Ascending aorta (tissue), 2 donors: ENCODE measurements at regions not wholly inside any gene's neighbourhood (a gene's known extent, or its start where the extent isn't known, plus 50 kb on each side); places are given as distances from the start of the nearest gene placed in this dataset.
"Not testable (repeated sequence)": the region's sequence is repeated elsewhere in the genome, so short reads cannot be mapped to it uniquely, and the experiment has no call there.

Source experiments
- DNase-seq, 2 donors: peaks; one replicate each; pipeline ENCODE4 v3.0.0-alpha.2; 2019; ENCODE audit warnings: low spot score in 2 of 2
- H3K27ac ChIP-seq, 2 donors: fragments of 200-600 bp; sonication (generic); one replicate each; pipeline ENCODE4 v1.5.1; 2016 to 2017; ENCODE audit warnings: mild to moderate bottlenecking in 1 of 2
- H3K27me3 ChIP-seq: fragments of 200-600 bp; sonication (generic); one replicate; pipeline ENCODE4 v1.5.1; 2017
- H3K36me3 ChIP-seq, 2 donors: fragments of 200-600 bp; sonication (generic); one replicate each; pipeline ENCODE4 v1.5.1; 2016
- H3K4me1 ChIP-seq, 2 donors: fragments of 200-600 bp; sonication (generic); one replicate each; pipeline ENCODE4 v1.5.1; 2016 to 2017; ENCODE audit warnings: mild to moderate bottlenecking in 1 of 2
- H3K4me3 ChIP-seq, 2 donors: fragments of 200-600 bp; sonication (generic); one replicate each; pipeline ENCODE4 v1.5.1; 2016 to 2017; ENCODE audit warnings: mild to moderate bottlenecking in 1 of 2
- H3K9me3 ChIP-seq, 2 donors: fragments of 200-600 bp; sonication (generic); one replicate each; pipeline ENCODE4 v1.5.1; 2016
- CTCF ChIP-seq, 3 experiments: fragments of 200-600 bp in 2 of 3; fragments of 450-650 bp in 1 of 3; sonication (generic) in 2 of 3; IDR thresholded peaks; one replicate each; pipeline ENCODE4 v1.5.1; 2016 to 2019; ENCODE audit warnings: antibody characterized with exemption in 3 of 3, mild to moderate bottlenecking in 1 of 3, moderate library complexity in 1 of 3
- intact Hi-C: fragments of 100-400 bp; cut with DNase I; formaldehyde crosslinking; loops from one replicate; pipeline ENCODE4 v1.15.1; 2023

DNA sequence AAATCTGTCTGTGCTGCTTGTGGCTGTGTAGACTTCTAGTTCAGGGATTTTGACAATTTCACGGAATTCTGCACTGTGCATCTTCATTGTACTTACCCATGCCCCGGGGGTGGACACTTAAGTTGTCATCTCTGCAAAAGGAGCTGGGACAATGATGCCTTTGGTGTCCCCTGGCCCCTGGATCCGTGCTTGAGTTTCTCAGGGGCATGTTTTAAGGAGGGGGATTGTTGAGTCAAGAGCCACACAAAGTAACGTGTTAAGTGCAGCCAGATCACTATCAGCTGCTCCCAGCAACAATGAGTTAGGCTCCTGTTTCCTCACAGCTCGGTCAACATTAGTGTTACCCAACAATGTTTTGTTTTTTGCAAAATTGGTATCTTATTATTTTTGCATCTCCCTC, 305.0 kb upstream of the DIO3 start:
- no peak for DNase-seq

DNA sequence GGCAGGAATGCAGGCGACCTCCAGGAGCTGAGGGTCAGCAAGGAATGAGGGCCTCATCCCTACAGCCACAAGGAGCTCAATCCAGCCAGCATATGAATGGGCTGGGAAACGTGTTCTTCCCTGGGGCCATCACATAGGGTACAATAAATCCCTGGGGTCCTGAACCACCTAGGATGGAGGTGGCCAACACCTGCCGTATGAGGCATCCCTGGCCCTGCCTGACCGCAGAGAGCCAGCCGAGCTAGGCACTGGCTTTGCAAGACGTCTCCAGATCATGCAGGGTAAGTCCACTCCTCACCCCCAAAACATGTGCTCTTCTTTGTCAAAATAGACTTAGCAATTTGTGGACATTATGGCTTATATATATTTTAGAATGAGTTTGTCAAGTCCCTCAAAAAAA, 303.7 kb upstream of the DIO3 start:
- Histone ChIP-seq H3K27me3 (no peaks in the 10 kb centered on the region), H3K36me3 (no peaks in the 10 kb centered on the region), H3K4me3 (no peak overlapping the region), H3K9me3 (no peaks in the 10 kb centered on the region), H3K4me1 (no peaks in the 10 kb centered on the region), H3K27ac (no peak overlapping the region)
- TF ChIP-seq CTCF (IDR thresholded peaks at IDR 0.05) = no peak
- no peak for DNase-seq
- intact Hi-C loops = no loop called here

More for the DNA sequence above, 305.0 kb upstream of the DIO3 start:
- intact Hi-C loops = no loop called here
- no peak overlapping the region for H3K27ac ChIP-seq
- H3K27me3 ChIP-seq = no peaks in the 10 kb centered on the region
- no peak for TF ChIP-seq CTCF (IDR thresholded peaks at IDR 0.05)
- no peaks in the 10 kb centered on the region for H3K4me1 ChIP-seq
- H3K9me3 ChIP-seq = no peaks in the 10 kb centered on the region
- H3K4me3 ChIP-seq = no peak overlapping the region
- no peaks in the 10 kb centered on the region for H3K36me3 ChIP-seq

DNA sequence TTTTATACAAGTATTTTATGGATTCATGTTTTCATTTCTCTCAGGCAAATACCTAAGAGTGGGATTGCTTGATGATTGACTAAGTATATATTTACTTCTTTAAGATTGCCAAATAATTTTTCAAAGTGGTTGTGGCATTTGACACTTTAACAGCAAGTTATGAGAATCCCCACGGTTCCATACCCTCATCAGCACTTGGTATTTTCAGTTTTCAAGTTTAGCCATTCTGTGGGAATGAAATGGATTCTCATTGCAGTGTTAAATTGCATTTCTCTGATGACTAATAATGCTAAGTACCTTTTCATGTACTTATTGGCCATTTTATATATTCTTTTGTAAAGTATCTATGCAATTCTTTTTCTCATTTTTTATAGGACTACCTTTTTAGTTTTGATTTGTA, 301.5 kb upstream of the DIO3 start:
- DNase-seq = no peak
- intact Hi-C loops = no loop called here

DNA sequence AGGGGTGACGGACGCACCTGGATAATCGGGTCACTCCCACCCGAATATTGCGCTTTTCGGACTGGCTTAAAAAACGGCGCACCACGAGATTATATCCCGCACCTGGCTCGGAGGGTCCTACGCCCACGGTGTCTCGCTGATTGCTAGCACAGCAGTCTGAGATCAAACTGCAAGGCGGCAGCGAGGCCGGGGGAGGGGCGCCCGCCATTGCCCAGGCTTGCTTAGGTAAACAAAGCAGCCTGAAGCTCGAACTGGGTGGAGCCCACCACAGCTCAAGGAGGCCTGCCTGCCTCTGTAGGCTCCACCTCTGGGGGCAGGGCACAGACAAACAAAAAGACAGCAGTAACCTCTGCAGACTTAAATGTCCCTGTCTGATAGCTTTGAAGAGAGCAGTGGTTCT, 294.9 kb upstream of the DIO3 start:
- H3K36me3 ChIP-seq, DNase-seq, H3K4me3 ChIP-seq, H3K27me3 ChIP-seq, H3K9me3 ChIP-seq, H3K4me1 ChIP-seq, H3K27ac ChIP-seq, intact Hi-C loops: not testable (repeated sequence)

More for the DNA sequence above, 301.5 kb upstream of the DIO3 start:
- no peaks in the 10 kb centered on the region for H3K36me3 ChIP-seq
- no peak for TF ChIP-seq CTCF (IDR thresholded peaks at IDR 0.05)
- H3K4me1 ChIP-seq = no peaks in the 10 kb centered on the region
- no peaks in the 10 kb centered on the region for H3K27me3 ChIP-seq
- H3K4me3 ChIP-seq = no peak overlapping the region
- no peak overlapping the region for H3K27ac ChIP-seq
- no peaks in the 10 kb centered on the region for H3K9me3 ChIP-seq

DNA sequence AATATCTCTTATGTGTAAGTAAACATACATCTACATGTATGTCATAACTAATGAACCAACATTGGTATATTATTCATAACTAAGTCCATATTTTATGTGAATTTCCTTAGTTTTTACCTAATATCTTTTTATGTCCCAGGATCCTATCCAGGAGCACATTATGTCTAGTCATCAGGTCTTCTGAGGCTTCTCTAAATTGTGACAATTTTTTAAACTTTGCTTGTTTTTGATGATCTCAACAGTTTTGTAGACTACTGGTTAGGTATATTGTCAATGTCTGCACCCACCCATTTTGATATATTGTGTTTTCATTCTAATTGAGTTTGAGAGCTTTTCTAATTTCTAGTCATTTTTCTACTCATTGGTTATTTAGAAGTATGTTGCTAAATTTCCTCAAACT, 288.2 kb upstream of the DIO3 start:
- intact Hi-C loops = no loop called here
- Histone ChIP-seq H3K27me3 (no peaks in the 10 kb centered on the region), H3K27ac (no peak overlapping the region), H3K9me3 (no peaks in the 10 kb centered on the region), H3K36me3 (no peaks in the 10 kb centered on the region), H3K4me1 (no peaks in the 10 kb centered on the region), H3K4me3 (no peak overlapping the region)
- DNase-seq = no peak
- TF ChIP-seq CTCF (IDR thresholded peaks at IDR 0.05) = no peak

DNA sequence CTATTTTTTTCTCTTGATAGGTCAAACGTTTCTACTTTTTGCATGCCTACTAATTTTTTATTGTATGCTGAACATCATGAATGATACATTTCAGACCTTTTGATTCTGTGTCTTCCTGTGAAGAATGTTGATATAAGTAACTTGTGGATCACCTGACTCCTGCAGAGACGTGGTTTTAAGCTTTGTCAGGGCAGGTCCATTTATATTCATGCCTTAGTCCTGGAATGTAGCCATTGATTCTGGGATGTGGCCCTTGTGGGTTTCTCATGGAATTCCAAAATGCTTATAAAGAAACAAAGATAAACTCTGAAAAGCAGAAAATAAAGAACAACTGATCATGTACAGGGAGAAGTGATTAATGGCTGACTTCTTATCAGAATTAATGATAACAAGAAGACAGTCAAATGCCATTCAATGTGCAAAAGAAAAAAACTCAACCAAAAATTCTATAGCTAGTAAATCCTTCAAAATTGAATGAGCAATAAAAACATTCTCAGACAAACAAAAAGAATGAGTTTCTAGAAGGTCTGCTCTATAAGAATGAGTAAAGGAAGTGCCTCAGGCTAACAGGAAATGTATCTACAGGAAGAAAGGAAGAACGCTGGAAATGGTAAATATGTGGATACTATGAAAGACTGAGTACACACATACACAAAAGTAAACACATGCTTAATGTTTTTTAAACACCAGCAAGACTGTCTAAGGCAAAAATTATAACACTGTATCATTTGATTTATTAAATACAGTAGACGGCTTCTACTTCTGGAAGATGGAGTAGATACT, 284.8 kb upstream of the DIO3 start:
- Histone ChIP-seq H3K4me1 (no peaks in the 10 kb centered on the region), H3K9me3 (no peaks in the 10 kb centered on the region), H3K4me3 (no peak overlapping the region), H3K27ac (no peak overlapping the region), H3K36me3 (no peaks in the 10 kb centered on the region), H3K27me3 (no peaks in the 10 kb centered on the region)
- TF ChIP-seq CTCF (IDR thresholded peaks at IDR 0.05) = no peak
- intact Hi-C loops = no loop called here
- DNase-seq = no peak
